ENCODE measurements at regions not wholly inside any gene's neighbourhood (a gene's known extent, or its start where the extent isn't known, plus 50 kb on each side); places are given as distances from the start of the nearest gene placed in this dataset.

DNA sequence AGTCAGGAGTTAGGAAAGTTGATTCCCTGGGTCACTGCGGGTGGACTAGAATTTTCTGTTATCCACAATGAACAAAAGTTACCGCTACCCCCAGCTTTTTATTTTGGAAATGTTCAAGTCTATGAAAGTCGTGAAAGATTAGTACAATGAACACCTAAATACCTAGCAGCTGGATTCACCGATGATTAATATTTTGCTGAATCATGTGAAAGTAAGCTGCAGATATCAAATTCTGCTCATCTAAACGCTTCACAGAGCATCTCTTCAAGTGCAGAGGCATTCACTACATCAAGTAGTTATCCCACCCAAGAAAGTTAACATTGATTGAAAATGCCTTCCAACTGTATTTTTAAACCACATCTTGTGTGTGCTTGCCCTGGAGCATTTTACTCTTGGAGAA, 729.0 kb upstream of the NR2F2 start:
- TF ChIP-seq CTCF (IDR thresholded peaks at IDR 0.05; ENCODE audit: low read length) (no peak), EZH2 (IDR thresholded peaks at IDR 0.05; ENCODE audit: borderline replicate concordance, low read length) (no peak)
